Mucosa of gallbladder (tissue), 1 donor: ENCODE measurements at regions not wholly inside any gene's neighbourhood (a gene's known extent, or its start where the extent isn't known, plus 50 kb on each side); places are given as distances from the start of the nearest gene placed in this dataset.
"Not testable (repeated sequence)": the region's sequence is repeated elsewhere in the genome, so short reads cannot be mapped to it uniquely, and the experiment has no call there.

Source experiments
- DNase-seq: peaks from one replicate; pipeline ENCODE4 v3.0.0-alpha.2; 2020; ENCODE audit warnings: low spot score
- donor health status: DM: no; HTN: no; CAD: no.

DNA sequence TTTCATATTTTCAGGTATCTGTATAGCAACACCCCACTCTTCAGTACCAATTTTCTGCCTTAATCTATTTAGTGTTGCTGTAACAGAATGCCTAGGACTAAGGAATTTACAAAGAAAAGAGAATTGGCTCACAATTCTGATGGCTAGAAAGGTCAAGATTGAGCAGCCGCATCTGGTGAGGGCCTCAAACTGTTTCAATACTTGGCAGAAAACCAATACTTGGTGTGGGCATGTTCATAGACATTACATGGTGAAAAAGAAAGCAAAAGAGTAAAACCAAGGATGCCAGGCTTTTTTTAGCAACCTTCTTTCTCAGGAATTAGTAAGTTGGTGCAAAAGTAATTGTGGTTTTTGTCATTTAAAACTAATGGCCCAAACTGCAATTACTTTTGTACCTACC lies 1041.1 kb upstream of the CDH6 start:
- DNase-seq: no peak

DNA sequence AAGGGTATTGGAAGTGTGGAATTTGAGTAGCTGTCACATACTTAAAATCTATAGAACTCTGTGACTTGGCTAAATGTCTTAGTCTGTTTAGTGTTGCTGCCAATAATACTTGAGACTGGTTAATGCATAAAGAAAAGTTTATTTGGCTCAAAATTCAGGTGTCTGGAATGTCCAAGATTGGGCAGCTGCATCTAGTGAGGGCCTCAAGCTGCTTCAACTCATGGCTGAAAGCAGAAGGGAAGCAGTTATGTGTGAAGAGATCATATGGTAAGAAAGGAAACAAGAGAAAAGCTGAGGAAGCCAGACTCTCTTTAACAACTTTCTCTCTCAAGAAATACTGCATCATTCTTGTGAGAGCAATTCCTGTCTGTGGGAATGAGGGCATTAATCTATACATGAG lies 1043.3 kb upstream of the CDH6 start:
- no peak for DNase-seq

DNA sequence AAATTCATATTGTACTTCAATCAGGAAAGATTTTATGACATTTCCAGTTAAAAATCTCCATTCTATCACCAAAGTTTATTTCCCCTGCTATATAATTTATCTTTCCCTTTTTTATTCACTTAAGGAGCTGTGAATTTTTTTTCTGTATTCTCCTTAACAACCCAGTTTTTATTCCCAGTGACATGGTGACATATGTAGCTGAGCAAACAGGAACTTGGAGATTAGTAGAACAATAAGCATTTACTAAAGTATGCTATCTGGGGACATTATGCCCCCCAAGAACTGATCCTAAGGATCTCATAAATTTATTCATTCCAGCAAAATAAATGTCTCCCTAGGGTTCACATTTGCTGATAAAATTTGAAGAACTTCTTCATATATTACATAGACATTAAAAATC lies 1044.0 kb upstream of the CDH6 start:
- DNase-seq: no peak

DNA sequence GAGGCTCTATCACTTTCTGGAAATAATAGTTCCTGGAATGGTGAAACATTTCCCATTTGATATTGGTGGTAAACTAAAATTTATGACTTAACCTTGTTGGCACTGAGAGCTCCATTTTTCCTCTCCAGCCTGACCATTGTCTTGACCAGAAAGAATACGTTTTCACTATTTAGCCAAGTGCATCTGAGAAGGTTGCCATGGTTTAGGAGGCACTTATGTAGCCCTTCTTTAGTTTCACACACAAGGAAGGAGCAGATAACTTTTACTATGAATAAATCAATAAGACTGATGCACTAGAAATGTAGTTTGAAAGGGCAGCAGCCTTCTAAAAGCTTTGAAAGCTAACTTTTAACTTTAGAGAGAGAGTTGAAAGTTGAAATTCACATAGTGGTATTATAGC lies 1045.5 kb upstream of the CDH6 start:
- no peak for DNase-seq

DNA sequence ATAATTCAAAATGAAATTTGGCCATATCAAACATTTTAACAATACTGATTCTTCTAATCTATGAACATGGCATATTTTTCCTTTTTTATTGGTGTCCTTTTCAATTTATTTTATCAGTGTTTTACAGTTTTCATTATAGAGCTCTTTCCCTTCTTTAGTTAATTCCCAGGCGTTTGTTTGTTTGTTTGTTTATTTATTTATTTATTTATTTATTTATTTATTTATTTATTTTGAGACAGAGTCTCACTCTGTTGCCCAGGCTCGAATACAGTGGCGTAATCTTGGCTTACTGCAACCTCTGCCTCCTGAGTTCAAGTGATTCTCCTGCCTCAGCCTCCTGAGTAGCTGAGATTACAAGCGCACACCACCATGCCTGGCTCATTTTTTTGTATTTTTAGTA lies 1049.4 kb upstream of the CDH6 start:
- not testable (repeated sequence) for DNase-seq

DNA sequence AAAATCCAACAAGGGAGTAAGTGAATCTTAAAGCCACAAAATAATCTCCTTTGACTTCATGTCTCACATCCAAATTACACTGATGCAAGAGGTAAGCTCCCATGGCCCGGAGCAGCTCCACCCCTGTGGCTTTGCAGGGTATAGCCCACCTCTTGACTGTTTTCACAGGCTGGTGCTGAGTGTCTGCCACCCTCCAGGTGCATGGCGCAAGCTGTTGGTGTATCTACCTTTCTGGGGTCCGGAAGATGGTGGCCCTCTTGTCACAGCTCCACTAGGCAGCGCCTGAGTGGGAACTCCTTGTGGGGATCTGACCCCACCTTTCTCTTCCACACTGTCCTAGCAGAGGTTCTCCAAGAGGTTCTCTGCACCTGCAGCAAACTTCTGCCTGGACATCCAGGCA lies 1051.1 kb upstream of the CDH6 start:
- DNase-seq: no peak

DNA sequence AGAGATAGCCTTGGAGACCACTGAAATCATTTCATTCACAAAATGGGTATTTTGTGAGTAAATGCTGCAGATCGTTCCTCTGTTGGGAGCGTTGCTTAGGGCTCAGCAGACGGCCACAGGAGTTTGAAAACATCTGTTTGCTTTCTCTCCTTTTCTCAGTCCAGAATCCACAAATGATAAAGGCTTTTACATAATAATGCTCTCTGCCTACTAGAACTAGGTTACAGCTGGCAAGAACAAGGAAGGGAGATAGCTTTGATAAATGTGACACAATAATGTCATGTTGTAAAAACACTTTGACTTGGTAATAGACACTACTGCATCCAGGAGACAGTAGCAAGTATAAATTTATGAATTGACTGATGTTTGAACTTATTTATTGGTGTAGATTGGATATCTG lies 1072.4 kb upstream of the CDH6 start:
- DNase-seq: no peak

DNA sequence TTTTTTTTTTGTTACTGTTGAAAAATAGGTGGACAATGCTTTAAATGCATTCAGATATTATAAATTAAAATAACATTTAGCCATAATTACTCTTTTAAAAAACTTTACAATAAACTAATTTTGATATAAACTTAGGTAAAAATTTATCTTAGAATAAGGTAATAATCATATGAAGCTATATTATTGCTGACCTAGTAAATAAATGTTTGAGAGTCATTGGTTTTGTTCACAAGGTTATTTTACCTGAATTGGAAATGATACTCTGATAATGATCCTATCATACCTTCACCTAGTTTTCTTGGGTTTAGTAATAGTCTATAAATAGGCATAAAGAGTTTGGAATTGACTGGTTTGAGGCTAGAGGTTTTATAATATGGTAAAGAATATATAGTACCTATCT lies 1076.4 kb upstream of the CDH6 start:
- no peak for DNase-seq

DNA sequence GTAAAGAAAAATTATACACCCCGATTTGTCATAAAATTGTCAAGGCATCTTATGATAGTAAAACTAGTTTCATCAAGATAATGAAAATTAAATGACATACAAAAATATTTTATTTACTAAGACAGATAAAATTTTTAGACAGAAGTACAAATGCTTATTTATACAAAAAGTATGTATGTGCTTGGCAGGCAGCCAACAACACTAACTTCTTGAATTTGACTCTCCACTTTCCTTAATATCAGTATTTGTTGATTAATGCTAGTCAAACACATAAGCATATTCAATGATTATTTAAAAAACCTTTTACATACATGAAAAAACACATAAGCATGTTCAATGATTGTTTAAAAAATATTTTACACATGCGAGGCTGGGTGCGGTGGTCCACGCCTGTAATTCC lies 1079.9 kb upstream of the CDH6 start:
- DNase-seq: no peak

DNA sequence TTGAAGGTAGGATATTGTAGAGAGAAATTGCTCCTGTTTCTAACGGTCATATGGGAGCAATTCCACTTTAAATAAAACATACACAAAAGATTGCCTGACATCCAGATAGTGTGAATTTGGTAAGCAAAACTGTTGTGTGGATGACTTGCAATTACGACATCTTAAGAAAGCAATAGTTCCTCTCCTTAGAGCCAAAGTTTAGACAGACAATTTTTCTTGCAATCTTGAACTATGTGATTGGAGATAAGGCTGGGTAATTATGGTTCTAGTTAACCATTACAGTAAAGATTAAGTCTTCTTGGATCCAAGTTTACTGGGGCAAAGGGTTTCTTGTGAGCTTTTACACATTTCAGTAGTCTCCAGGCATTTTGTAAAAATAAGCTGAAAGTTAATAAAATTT lies 1080.6 kb upstream of the CDH6 start:
- DNase-seq: no peak

DNA sequence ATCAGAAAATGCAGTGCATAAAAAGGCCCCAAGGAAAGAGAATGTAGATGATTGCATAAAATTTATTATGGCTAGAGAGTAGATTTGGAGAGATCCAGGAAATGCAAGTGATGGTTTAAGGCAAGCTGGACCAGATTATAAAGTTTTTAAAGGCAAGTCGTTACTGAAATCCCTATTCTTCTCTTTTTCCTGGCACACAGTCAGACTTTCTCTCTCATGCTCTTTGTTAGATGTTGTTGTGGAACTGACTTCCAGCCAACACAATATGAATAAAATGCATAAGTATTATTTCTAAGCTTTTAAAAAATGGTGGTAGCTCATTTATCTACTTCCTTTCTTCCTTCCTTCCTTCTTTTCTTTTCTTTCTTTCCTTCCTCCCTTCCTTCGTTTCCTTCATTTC lies 1085.4 kb upstream of the CDH6 start:
- DNase-seq: no peak

DNA sequence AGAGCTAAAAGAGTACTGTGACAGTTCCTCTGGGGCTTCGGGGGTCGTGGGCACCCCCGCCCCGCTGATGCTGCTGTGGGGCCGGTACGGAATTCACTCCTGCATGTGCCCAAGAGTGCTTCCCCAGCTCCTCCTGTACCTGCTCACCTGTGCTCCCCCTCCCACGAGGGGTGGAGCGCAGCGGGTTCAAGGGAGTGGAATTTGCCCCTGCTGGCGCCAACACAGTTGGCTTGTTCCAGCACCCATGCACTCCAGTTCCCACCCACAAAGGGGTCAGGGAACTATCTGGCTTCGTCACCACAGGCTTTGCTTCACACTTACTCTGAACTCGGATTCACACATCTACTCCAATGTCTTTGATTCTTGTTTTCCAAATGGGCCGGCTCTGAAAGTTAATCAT lies 1086.9 kb upstream of the CDH6 start:
- DNase-seq: no peak

DNA sequence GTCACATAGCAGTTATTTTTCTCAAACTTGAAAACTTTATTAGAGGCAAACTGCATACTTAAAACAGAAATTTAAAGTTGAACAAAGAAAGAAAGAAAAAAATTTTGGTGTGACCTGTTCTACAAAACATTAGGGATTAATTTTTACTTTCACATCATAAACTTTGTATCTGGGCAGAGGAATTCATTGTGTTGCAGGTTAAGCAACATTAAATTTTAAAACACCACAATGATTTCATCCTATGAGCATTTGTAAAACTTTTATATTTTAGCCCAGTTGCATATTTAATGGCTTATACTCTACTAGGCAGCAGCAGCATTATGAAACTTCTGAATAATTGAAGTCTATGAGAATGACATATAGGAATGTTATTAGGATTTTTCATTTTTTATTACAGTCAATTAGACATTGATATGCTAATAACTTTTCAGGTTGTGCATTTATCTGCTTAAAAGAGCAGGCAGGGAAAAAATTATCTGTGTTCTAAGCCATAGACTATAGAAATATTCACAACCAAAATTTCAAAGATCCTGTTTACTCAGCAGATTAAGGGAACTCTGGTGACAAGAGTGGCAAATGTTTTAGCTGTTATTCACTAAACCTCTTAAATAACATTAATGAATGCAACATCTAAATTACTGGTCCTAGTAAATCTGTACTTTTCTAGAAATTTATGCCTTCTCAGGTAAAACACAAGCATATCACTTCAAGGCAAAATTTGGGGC lies 1088.5 kb upstream of the CDH6 start:
- DNase-seq: no peak

DNA sequence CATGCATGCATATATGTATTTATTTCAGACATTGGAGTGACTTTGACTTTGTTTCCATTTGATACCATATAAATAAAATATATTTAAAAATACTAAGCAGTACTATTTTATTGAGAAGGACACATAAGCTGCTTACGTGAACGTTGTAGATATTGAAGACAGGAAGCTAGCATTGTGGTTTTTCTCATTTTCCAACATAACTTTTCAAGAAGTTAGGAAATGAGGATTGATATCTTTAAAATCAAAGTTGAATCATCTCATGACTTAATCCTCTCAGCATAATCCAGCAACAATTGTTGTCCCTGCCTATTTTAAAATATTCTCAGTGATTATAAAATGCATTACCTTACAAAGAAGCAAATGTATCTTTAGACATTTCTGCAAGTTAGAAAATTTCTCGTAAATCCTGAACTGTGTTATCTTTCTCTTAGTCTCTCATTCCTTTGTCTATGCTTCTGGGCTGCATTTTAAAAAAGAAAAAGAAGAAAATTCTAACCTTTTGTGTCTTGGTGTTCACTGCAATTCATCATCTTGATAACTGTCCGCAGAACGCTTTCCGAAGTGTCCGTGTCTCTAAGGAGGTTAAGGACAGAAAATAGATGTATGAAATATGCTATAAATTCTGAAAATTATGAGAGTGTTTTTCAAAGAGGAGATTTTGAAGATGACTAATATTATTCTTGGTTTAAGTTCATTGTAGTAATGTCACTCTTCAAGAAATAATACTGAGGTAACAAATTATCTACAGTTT lies 1089.9 kb upstream of the CDH6 start:
- no peak for DNase-seq

DNA sequence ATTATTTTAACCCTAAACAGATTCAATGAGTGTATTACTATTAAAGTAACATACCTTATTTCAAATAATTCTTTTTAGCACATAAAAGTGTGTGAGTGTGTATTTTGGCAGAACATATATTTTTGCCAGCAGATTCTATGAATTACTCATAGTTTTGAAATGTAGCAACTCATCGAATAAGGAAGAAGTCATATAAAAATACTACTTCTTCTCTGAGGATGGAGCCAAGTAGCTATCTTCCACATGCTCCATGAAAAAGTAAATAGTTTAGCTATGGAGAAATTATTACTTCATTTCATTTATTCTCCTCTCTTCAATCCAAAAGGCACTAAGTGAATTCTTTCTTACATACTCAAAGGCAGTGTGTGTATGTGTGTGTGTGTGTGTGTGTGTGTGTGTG lies 1090.4 kb upstream of the CDH6 start:
- no peak for DNase-seq

DNA sequence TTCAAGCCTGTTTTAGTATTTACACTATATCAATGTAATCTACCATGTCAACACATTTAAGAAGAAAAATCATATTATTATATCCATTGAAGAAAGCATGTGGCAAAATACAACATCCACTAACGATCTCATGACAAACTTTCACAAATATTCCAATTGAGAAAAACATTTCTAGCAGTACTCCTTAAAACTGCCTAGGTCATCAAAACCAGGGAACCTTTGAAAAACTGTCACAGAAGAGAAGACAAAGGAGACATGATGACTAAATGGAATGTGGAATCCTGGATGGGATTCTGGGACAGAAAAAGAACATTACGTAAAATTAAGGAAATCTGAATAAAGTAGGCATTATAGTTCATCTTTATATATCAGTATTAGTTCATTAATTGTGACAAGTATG lies 1091.3 kb upstream of the CDH6 start:
- no peak for DNase-seq

DNA sequence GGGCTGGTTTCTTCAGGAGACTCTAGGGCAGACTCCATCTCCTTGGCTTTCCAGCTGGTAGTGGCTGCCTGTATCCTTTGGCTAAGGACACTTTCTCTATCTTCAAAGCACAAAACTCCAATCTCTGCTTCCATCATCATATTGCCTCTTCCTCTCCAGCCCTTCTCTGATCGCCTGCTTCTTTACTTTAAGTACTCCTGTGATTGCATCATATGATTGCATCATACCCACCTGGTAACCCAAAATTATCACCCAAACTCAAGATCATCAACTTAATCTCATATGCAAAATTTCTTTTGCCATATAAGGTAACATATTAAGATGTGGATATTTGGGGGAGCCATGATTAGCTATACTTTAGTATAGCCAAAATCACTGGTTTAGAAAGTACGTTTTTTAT lies 1092.6 kb upstream of the CDH6 start:
- DNase-seq: no peak

DNA sequence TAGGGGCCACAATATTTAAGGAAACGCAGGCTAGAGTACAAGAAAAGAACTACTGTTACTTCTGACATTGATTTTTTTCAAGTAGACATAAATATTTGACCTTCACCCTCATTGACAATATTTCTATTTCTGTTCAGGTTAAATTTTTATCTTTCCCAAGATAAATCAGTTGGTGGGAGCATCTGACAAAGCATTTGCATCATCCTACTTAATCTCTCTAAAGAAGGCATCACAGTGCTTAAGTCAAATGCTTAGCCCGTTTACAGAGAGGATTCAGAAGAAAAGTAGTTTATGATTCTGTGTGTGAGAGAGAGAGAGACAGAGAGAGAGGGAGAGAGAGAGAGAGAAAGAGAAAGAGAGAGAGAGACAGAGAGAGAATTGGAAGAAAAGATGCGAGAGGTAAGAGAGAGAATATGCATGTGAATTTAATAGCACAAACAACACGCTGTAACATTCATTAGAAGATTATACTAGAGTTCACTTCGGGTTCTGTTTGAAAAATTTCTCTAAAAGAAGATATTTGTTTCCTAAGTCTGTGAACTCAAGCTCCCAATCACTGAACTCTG lies 1093.3 kb upstream of the CDH6 start:
- no peak for DNase-seq

DNA sequence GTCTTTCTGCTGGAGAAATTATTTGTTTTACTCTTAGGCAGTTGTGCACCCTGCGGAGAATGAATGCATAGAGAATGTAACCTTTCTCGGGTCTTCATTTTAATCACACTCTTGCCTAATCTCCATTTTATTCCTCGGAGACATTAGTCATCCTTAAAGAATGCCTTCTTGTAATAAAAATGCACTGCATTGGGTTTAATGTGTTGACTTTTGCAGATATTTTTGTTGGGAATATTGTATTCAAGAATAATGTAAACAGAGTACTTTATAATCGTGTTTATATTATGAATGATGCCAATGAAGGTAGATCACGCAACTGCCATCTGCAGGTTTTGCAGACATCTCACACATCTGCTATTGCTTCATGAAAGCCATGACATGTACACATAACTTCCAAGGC lies 1093.9 kb upstream of the CDH6 start:
- DNase-seq: no peak

DNA sequence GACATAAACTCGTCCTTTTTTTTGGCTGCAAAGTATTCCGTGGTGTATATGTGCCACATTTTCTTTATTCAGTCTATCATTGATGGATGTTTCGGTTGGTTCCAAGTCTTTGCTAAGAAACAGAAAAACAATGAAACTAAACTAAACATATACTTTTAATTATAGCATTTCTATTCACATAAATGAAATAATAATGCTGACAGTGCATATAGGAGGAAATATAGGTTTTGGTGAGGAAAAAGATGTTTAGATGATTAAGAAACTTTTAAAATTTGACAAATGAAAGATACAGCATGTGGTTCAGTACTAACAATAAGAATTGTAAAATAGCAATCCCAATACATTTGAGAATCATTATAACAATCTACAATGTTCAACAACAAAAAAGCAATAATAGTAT lies 1094.5 kb upstream of the CDH6 start:
- DNase-seq: no peak

DNA sequence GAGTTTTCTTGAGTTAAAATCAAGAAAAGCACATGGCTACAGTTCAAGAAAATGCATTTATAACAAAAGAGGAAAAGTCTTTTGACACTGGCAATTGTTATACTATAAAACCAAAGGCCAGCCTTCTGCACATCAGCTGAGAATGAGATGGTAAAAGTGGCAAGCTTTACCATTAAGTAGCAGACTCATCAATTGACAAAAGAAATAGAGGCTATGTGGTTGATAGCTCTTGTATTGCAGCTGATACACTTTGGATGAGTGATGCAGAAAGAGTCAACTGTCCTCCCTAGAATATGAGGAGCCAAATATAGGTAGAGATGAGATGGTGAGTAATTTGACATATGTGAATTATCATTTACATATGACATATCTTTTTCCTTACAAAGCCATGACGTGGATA lies 1100.9 kb upstream of the CDH6 start:
- DNase-seq: no peak

DNA sequence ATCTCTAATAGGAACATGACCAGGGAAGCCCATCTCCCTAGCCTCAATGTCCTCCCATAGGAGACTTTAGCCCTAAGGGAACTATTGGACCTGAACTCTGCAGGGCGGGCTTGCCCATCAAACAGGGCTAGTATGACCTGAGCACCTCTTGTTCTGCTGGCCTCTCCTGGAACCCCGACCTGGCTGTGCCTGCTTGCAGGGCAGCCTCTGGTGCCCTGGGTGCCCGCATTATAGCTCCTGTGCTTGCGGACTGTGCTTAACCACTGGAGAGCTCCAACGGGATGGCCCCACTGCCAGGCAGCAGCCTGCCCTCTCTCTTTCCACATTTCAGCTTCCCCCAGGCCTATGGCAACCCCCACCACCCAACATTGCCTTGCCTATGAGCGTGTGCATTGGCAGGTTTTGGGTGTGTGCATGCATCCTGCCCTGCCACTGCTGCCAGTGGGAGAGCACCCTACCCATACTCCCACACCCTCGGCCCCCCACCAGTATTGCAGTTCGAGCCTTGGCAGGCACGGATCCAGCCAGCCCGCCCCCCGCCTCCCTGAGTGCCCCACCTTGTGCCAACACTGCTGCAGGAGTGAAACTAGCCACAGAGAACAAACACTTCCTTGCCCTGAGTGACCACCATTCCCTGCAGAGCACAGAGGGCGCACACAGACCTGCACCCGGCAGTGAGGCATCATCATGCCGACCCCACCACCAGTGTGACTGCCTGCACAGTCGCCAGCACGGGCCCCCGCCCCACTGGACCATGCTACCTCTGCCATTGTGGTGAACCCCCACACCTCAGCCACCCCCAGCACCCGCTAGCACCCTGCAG lies 1123.8 kb upstream of the CDH6 start:
- no peak for DNase-seq

DNA sequence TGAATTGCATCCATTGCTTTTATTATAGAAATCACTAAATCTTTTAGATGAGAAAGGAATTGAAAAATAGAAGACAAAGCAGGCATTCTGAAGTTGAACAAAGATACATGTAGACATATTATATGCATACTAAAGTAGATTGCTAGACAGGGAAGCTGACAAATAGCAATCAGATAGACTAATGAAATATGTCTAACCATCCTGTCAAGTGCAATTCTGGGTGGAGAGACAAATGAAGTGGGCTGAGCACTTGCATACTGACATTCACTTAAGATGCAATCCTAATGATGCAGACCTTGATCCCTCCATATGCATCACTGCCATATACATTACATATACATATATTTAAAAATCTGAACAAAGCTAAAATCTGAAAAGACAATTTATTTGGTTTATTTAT lies 1130.0 kb upstream of the CDH6 start:
- no peak for DNase-seq
